ENCODE measurements at regions not wholly inside any gene's neighbourhood (a gene's known extent, or its start where the extent isn't known, plus 50 kb on each side); places are given as distances from the start of the nearest gene placed in this dataset.

DNA sequence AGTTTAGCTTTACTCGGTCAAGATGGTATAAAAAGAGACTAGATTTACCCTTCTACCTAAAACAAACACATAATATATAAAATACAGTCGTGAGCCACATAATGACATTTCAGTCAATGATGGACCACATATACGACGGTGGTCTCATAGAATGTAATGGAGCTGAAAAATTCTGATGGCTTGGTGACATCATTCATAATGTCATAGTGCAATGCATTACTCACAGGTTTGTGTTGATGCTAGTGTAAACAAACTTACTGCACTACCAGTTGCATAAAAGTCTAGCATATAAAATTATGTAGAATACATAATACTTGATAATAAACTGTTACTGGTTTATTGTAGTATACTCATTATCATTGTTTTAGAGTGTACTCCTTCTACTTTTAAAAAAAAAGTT lies 115.9 kb upstream of the GDNF start:
- TF ChIP-seq, protein P1, sequence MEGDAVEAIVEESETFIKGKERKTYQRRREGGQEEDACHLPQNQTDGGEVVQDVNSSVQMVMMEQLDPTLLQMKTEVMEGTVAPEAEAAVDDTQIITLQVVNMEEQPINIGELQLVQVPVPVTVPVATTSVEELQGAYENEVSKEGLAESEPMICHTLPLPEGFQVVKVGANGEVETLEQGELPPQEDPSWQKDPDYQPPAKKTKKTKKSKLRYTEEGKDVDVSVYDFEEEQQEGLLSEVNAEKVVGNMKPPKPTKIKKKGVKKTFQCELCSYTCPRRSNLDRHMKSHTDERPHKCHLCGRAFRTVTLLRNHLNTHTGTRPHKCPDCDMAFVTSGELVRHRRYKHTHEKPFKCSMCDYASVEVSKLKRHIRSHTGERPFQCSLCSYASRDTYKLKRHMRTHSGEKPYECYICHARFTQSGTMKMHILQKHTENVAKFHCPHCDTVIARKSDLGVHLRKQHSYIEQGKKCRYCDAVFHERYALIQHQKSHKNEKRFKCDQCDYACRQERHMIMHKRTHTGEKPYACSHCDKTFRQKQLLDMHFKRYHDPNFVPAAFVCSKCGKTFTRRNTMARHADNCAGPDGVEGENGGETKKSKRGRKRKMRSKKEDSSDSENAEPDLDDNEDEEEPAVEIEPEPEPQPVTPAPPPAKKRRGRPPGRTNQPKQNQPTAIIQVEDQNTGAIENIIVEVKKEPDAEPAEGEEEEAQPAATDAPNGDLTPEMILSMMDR (conservative IDR thresholded peaks at IDR 0.05; ENCODE audit: low read depth, low read length), result no peak
- no peak for TF ChIP-seq EZH2 (IDR thresholded peaks at IDR 0.05; ENCODE audit: borderline replicate concordance, low read depth, low read length, poor library complexity, severe bottlenecking)
